GM18858 (cell line): ENCODE measurements at regions not wholly inside any gene's neighbourhood (a gene's known extent, or its start where the extent isn't known, plus 50 kb on each side); places are given as distances from the start of the nearest gene placed in this dataset.
"Not testable (repeated sequence)": the region's sequence is repeated elsewhere in the genome, so short reads cannot be mapped to it uniquely, and the experiment has no call there.

Experiments
- ATAC-seq: cut with Tn5 transposase; IDR thresholded peaks from one replicate; pipeline ENCODE4 v1.9.1; 2021; ENCODE audit not compliant: unreplicated experiment

DNA sequence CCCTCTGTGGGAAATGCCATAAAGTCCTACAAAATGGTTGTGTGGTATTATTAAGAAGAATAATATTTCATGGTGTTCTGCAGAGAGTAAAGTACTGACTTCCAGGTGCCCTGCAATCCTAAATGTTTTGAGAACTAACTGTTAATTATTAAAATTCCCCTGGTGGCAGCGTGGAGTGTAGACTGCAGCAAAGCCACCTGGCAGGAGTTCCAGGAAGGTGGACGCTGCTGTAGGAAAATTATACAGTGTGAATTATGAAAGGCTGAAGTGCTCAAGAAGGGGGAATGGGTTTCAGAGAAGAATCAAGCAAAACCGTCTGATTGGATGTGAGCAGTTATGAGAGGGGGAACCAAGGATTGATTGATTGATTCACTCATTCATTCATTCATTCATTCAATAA, 572.4 kb upstream of the PPP2R3A start:
- no peak for ATAC-seq

DNA sequence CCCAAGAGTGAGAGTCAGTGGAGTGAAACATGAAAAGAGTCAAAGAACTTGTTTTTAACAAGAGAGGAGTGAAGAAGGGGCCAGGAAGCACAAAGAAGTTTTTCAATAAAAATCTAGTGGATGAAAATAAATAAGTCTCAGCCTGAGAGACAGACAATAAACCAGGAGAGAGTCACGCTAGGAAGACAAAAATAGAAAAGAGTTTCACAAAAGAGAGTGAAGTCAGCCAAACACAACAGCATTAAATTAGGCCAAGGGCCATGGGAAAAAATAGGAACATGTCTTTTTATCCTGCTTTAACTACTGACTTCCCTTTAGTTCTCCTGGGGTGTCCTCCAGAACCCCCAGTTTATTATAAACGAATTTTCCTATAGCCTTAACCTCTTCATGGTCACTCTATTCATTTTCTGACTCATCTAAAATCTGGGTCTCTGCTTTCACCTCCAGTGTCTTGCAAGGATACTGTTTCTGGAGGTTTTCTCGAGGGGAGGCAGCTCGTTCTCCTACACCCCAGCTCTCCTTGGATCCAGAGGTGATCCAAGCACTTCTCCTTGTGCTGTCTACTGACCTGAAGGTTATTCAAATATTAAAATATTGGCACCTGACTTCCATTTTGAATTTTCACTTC, 571.5 kb upstream of the PPP2R3A start:
- ATAC-seq: no peak

DNA sequence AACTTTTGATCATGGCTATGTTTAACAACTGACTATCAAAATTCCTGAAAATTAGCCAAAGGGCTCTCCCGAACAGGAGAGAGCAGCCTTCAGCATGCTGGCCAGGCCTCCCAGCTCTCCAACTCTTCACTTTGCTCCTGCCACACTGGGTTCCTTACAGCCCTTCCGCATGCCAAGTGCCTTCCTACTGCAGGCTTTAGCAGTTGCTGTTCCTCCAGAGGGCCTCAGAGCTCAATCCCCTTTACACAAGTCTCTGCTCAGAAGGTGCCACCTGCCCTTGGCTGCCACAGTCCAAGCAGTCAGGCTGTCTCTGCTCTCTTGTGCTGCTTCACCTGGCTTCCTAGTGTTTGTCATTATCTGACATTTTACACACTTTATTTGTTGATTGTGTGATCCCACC, 553.1 kb upstream of the PPP2R3A start:
- ATAC-seq: no peak

DNA sequence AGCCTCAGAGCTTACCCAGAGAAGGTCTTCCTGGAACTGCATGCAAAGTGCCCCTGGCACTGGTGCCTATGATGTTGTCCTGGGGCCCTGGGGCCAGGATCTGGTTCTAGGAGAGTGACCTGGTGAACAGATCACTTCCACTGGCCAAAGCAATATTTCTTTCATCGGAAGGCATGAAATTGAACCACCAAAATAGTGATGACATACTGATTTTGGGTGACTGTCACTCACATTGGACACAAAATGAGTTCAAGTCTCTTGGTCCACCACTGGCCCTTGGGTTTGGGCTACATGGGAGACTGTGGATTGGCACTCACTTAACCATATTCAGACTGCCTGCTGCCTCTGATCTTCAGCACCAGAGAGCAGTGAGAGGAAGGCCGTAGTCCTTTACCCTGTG, 549.3 kb upstream of the PPP2R3A start:
- no peak for ATAC-seq

DNA sequence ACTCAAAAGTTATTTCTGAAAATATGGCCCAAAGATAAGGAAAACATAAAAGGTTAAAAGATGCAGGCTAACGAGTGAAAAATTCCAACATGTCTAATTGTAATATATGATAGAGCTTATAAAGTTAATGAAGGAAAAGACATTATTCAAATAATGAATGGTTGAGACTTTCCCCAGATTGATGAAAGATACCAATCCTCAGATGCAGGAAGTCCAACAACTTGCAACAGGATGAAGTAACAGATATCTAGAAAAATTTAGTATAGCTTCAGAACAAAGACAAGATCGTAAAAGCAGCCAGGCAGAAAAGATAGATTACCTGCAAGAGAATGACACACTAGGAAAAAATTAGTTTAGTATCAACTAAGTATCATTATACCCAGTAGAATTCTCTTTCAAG, 546.4 kb upstream of the PPP2R3A start:
- ATAC-seq: no peak

DNA sequence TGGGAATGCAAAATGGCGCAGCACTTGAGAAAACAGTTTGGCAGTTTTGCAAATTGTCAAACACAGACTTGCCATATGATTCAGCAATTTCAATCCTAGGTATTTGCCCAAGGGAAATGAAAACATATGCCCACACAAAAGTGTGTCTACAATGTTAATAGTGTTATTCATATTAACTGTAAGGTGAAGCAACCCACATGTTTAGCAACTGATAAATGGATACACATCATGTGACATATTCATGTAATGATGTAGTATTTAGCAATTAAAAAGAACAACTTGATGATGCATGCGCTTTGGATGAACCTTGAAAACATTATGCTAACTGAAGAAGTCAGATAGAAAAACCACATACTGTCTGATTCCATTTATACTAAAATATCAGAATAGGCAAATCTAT, 539.0 kb upstream of the PPP2R3A start:
- no peak for ATAC-seq

DNA sequence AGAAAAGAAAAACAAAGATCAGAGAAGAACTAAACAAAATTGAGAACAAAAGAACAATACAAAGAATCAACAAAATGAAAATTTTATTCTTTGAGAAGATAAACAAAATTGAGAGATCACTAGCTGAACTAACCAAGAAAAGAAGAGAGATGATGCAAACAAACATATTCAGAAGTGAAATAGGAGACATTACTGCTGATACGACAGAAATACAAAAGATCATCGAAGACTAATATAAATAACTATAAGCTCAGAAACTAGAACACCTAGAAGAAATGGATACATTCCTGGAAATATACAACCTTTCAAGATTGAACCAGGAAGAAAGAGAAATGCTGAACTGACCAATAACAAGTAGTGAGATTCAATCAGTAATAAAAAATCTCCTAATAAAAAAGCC, 533.1 kb upstream of the PPP2R3A start:
- ATAC-seq: no peak

DNA sequence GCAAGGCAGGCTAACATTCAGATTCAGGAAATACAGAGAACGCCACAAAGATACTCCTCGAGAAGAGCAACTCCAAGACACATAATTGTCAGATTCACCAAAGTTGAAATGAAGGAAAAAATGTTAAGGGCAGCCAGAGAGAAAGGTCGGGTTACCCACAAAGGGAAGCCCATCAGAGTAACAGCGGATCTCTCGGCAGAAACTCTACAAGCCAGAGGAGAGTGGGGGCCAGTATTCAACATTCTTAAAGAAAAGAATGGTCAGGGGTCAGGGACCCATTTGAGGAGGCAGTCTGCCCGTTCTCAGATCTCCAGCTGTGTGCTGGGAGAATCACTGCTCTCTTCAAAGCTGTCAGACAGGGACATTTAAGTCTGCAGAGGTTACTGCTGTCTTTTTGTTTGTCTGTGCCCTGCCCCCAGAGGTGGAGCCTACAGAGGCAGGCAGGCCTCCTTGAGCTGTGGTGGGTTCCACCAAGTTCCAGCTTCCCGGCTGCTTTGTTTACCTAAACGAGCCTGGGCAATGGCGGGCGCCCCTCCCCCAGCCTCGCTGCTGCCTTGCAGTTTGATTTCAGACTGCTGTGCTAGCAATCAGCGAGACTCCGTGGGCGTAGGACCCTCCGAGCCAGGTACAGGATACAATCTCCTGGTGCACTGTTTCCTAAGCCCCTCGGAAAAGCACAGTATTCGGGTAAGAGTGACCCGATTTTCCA, 526.5 kb upstream of the PPP2R3A start:
- ATAC-seq: not testable (repeated sequence)

DNA sequence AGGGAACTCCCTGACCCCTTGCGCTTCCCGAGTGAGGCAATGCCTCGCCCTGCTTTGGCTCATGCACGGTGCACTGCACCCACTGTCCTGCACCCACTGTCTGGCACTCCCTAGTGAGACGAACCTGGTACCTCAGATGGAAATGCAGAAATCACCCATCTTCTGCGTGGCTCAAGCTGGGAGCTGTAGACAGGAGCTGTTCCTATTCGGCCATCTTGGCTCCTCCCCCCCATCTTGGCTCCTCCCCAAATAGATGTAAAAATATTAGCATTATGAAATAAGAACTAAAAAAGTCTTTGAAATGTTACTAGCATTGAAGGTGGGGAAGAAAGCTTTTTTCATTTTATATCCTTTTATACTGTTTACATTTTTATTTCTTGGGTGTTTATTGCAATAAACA, 525.9 kb upstream of the PPP2R3A start:
- ATAC-seq: not testable (repeated sequence)

DNA sequence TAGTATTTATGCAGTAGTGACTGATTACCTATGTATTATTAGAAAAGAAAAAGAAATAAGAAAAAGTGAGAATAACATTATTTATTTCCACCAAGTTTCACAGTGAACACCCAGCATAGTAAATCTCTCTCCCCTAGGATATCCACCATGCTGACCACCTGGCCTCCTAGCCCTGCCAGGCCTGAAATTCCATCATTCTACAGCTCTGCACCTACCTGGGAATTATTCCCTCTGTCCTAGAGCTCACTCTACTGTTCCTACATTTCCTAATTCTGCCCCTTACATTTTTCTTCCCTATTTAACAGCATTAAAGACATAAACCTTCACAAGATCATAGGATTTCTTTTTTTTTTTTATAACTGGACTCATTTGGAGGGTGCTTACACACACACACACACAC, 525.3 kb upstream of the PPP2R3A start:
- ATAC-seq: no peak

DNA sequence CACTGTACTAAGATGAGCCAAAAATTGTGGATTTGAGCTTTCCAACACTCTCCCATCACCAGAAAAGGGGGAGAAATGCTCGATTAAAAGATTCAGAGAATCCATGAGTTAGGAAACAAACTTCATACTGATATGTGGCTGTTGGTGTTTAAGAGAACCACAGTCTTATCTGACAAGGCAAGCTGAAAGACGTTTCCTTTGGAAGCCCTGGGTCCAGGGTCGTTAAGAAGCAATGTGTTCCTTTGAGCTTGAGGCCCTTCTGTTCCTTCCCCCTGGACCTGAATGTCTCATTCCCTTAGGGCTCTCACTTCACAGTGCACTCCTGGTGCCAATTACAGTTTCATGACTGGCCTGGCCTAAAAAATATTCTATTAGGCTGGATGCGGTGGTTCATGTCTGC, 524.8 kb upstream of the PPP2R3A start:
- ATAC-seq: no peak

DNA sequence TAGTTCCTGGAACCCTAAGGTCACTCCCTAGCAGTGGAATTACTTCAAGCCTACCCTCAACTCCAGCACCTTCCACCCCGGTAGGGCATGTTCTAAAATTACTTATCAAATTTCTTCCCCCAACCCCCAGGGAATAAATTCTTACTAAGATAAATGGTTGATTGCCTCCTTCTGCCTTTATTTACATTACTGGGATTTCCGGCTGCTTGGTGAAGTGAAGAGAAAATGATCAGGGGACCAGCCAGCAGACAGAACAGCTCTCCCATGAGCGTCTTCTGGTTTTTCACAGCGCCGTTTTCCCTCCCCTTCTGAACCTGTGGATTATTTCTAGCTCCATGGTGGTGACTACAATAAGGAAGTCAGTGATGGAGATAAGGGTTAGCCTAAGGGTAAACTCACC, 521.5 kb upstream of the PPP2R3A start:
- ATAC-seq: no peak

DNA sequence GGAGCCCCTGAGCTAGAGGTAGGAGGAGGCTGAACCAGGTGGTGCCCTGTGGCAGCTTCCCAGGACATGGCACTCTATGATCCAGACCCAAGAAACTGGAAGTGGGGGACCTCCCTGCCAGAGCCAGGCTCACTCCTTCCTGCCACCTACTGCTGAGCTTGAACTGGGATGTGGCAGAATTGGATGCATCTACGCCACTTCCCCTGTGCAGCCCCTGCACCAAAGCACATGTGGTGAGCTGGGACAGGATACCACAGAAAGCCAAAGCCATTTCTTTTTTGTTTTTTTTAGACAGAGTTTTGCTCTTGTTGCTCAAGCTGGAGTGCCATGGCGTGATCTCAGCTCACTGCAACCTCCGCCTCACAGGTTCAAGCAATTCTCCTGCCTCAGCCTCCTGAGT, 518.0 kb upstream of the PPP2R3A start:
- ATAC-seq: no peak

DNA sequence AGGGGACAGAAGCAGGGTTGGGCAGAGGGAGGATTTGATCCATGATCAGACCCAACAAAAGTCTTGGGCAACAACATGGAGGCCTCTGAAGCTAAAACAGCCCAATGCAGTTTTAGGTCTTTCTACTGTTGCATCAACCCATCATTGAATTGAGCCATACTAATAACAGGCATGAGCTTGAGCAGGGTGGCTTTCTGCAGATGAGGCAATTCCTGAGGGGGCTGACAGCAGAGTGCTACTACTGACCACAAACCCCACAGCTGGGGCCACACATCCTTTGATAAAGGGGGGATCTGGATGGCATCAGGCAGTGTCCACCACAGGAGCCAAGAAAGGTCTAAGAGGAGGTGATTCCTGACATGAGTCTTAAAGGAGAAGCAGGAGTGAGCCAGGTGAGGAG, 517.0 kb upstream of the PPP2R3A start:
- ATAC-seq: no peak

DNA sequence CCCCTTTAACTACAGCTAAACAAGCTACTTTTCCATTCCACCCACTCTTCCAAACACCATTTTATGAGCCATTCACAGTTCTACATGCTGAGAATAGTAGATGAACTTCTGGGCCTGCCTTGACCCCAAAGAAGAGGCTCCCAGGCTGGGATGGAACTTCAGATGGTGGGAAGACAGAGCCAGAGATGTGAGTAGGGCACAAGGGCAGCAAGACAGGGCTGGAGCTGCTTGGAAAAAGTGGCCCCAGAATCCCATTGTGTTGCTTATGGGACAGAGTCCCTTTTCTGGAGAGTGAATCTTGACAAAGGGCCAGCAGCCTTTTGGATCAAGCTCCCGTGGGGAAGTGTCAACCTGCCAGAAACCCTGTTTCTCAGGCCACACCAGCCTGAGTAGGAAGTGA, 516.5 kb upstream of the PPP2R3A start:
- ATAC-seq: no peak

DNA sequence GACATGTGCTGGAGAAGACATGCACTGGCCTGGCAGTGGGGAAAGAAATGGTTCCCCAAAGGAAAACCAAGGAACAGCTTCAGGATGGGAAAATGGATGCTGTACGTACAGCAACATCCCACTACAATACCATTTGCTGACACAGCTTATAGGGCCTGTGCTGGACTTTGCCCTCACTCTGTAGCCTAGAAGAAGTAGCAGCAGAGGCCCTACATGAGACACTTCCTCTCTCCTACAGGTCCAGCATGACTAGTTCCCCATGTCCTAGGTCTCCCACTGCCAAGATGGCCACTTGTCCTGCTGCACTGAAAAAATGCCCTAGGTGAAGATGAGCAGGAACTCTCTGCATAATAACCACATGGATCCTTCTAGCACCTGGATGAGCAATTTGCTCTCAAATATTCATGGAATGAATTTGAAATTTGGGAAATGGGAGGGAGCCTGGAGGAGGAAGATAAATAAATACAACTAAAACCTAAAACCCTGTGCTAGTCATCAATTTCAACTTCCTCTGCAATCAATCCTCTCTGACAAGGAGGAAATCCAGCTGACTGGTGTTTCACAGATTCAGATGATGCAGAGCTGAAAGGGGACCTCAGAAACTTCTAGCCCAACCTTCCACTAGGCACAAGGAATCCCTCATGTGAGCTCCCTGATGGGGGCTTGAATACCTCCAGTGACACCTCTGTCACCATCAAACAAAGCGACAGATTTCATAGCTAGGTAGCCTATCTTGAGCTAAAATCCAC, 514.3 kb upstream of the PPP2R3A start:
- no peak for ATAC-seq

DNA sequence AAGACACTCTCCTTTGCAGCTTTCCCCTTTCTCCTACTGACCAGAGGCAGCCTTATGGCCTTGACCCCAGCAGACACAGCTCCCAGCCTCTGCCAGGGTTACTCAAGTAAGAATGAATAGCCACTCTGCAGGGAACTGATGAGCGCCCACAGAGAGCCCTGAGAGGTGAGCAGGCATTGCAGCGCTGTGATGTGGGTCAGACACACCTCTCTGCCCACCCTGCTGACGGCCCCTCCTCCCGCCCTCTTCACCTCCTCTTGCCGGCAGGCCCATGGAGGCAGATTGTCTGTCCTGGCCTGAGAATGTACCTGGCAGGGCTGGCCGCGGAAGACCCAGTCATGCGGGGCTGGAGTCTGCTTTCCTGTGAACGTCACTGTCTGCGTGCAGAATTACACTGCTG, 512.6 kb upstream of the PPP2R3A start:
- ATAC-seq: no peak

DNA sequence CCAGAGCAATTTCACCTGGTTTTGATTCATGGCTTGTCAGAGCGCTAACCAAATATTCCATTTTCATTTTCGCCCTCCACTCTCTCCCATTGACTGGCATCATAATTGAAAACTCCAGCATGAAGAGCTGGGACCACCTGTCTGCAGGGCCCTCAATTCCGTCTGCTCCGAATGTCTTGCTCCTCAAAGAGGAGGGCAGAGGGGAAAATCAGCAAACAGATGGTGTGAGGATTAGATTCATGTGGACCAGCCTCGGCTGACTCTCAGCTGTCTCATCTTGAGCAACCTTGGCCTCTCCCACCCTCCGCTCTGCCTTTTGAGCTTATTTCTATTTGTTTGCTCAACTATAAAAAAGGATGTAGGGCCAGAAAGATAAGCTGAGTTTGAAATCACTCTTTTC, 512.2 kb upstream of the PPP2R3A start:
- no peak for ATAC-seq

DNA sequence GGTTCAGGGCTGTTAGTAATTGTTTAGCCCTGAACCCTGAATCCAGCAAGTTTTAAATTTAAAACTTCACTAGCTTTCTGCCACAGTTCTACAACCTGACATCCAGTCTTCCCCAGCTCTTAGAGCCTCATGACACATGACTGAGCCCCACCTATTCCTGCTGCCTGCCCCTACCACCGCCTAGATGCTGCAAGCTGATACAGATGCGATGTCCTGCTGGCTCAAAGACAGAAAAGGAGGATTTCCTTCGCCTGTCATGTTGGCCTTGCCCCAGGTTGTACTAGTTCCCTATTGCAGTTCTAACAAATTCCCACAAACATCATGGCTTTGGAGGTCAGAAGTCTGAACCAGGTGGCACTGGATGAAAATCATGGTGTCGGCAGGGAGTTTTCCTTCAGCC, 510.6 kb upstream of the PPP2R3A start:
- ATAC-seq: no peak

DNA sequence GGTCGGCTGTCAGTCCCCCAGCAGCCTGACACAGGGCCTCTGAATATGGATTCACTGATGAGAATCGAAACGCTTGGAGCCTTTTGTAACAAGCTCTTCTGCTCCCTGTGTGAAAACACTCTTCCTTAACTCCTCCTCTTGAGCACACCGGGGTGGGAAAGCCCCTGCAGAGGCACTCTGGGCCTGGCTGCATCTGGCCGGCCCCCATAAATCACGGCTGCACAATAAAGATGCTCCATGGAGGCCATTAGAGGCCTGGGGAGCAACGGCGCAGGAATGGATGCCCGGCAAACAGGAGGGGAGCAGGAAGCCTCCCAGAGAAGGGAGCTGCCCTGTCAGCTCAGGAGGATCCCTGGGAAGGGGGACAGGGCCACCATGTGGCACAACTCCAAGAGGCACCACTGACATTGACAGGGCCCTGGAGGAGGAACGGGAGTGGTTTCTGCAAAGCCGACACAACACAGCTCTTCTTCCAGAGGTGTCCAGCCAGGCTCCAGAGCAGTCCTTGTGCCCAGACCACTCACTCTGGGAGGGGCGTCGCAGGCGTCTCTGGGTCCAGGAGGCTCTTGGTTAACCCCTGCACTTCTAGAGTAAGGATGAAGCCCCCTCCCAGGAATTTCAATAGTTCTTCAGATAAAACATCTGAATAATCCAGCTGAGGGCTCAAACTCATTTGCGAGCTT, 509.3 kb upstream of the PPP2R3A start:
- no peak for ATAC-seq

DNA sequence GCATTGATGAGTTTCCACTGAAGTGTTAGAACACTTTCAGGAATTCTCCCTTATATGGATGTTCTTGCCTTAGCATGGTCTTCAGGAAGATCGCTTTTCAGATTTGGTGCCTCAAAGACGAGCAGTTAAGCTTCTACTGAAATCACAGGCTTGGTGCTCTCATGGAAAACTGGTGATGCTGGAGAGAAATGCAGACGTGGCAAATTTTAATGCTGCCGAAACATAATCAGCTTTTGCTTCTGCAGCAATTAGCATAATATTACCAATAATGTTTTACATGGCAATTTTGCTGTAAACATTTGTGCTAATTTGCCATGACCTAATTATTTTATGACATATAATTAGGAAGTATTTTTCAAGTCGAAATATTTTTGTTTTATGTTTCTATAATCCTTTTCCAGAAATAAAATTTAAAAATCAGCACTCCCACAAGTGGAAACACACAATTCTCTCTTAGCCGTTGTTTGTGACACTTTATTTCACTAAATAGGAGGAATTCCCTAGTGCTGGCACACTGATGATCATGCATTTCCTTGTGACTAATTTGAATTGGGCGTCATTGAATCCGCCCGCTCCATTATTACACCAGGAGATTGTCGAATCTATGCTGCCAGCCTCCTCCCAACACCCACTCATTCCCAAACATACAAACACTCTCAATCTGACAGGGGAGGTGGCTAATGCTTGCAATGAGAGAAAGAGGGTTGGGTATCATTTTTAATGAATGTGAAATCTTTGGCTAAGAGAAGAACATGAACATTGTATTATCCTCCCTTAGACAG, 506.8 kb upstream of the PPP2R3A start:
- ATAC-seq: no peak
